ENCODE measurements at regions not wholly inside any gene's neighbourhood (a gene's known extent, or its start where the extent isn't known, plus 50 kb on each side); places are given as distances from the start of the nearest gene placed in this dataset.

GRCh38 chr2:61737841-61738240 is 116.0 kb downstream of the FAM161A start:
- TF ChIP-seq CTCF (IDR thresholded peaks at IDR 0.05; ENCODE audit: low read depth, low read length) (no peak), MAX (IDR thresholded peaks at IDR 0.05; ENCODE audit: low read depth, low read length) (no peak)

Measured in NB4 (cell line).